Kidney epithelial cell (primary cell): ENCODE measurements at regions not wholly inside any gene's neighbourhood (a gene's known extent, or its start where the extent isn't known, plus 50 kb on each side); places are given as distances from the start of the nearest gene placed in this dataset.

Source experiments
- DNase-seq: peaks from one replicate; pipeline ENCODE4 v3.0.0-alpha.2; 2010; ENCODE audit warnings: low read depth
- H3K27me3 ChIP-seq: 2 replicates; pipeline ENCODE4 v1.6.0; 2011; ENCODE audit warnings: low read length; ENCODE audit not compliant: control insufficient read depth, insufficient read depth
- H3K36me3 ChIP-seq: 2 replicates; pipeline ENCODE4 v1.5.1; 2011; ENCODE audit warnings: low read length; ENCODE audit not compliant: control insufficient read depth, insufficient read depth
- H3K4me3 ChIP-seq: 2 replicates; pipeline ENCODE4 v1.5.1; 2011; ENCODE audit warnings: low read depth, mild to moderate bottlenecking, control low read depth, low read length
- TF ChIP-seq, protein P1 (sequence below): IDR thresholded peaks from 2 replicates; pipeline ENCODE4 v1.5.1; 2011; ENCODE audit warnings: mild to moderate bottlenecking, moderate library complexity, low read length, control low read depth, inconsistent platforms; ENCODE audit not compliant: insufficient read depth, poor library complexity, severe bottlenecking

DNA sequence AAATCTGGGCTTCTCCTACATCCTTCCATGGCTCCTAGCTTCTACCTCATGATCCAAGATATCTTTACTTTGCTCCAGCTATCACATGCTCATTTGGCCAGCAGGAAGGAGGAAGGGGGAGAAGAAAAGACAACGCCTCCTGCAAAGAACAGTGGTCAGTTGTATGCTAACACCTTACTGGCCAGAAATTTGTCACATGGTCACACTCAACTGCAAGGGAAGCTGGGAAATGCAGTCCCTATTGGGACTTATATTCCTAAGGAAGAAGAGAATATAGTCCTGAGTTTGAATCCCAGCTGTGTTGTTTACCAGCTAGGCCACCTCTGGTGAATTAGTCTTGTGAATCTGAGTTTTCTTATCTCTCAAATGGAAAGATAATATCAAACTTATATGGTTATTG, 272.0 kb downstream of the BLID start:
- H3K36me3 ChIP-seq, result no peaks in the 10 kb centered on the region
- DNase-seq, result no peak
- H3K27me3 ChIP-seq, result no peaks in the 10 kb centered on the region
- TF ChIP-seq, protein P1, sequence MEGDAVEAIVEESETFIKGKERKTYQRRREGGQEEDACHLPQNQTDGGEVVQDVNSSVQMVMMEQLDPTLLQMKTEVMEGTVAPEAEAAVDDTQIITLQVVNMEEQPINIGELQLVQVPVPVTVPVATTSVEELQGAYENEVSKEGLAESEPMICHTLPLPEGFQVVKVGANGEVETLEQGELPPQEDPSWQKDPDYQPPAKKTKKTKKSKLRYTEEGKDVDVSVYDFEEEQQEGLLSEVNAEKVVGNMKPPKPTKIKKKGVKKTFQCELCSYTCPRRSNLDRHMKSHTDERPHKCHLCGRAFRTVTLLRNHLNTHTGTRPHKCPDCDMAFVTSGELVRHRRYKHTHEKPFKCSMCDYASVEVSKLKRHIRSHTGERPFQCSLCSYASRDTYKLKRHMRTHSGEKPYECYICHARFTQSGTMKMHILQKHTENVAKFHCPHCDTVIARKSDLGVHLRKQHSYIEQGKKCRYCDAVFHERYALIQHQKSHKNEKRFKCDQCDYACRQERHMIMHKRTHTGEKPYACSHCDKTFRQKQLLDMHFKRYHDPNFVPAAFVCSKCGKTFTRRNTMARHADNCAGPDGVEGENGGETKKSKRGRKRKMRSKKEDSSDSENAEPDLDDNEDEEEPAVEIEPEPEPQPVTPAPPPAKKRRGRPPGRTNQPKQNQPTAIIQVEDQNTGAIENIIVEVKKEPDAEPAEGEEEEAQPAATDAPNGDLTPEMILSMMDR, result no peak
- H3K4me3 ChIP-seq, result no peak overlapping the region

DNA sequence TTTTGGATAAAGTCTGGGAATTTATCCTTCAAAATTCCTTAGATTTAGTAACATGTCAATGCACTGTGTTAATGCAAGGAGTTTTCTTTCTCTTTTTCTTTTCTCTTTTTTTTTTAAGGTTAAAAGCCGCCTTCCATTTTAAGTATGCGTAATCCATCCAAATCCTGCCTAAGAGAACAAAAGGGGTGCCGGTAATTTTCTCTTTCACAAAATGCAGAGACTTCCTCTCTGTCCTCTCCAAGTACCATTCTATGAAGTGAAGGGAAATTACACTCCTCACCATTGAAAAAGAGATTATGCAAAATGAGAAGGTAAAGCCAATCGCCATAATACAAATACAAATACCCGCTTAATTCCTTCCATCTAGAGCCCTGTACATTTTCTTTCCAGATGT, 273.8 kb downstream of the BLID start:
- no peak overlapping the region for H3K4me3 ChIP-seq
- TF ChIP-seq, protein P1, result no peak
- DNase-seq, result no peak
- H3K36me3 ChIP-seq, result no peaks in the 10 kb centered on the region
- no peaks in the 10 kb centered on the region for H3K27me3 ChIP-seq

DNA sequence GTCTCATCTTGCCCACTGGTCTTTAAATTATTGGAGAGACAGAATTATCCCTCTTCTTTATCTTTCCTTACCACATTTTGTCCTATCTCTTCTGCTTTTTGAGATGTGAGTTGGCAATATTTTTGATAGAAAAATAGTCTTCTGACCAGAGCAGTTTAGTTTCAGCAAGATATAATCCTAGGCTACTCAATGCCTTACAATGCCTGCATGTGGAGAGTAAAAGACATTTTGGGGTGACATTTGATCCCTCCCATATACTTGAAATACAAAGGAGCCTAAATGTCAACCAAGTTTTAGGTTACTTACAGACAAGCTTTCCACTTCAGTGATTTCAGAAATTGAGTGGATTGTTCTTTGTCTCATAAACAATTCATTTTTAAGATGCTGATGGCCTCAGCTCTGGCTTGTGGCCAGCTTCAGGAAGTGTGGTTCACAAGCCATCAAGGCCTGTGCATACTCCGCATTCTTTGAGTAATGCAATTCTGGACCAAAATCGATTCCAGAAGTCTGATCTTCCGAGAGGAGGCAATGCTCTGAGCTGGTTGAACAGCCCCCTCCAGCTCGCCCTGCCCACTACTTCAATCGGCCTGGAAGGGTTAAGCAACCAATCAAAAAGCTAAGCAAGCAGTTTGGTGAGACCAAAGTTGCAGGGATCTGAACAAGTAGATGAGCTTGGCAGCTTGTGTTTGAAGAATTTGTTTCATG, 274.4 kb downstream of the BLID start:
- H3K4me3 ChIP-seq, result no peak overlapping the region
- TF ChIP-seq, protein P1, result no peak
- DNase-seq, result peak; percentile 2
- no peaks in the 10 kb centered on the region for H3K36me3 ChIP-seq
- H3K27me3 ChIP-seq, result no peaks in the 10 kb centered on the region

DNA sequence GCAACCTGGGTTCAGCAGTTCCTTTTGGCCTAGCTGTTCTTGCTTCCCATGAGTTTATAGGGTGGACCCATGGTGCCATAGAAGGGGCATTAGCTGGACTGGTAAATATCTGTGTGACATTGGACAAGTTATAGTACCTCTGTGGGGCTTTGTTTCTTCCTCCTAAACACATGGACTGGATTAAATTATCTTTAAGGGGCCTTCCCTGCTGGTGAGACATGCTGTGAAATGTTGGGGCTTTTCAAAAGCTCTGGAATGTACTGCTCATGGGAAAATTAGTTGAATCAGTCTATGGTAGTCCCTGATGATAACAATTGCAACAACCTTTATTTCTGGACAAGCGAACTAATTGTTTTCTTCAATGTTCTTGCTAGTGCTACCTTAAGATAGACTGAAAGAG, 276.2 kb downstream of the BLID start:
- H3K36me3 ChIP-seq, result no peaks in the 10 kb centered on the region
- H3K27me3 ChIP-seq, result no peaks in the 10 kb centered on the region
- DNase-seq, result no peak
- no peak overlapping the region for H3K4me3 ChIP-seq
- TF ChIP-seq, protein P1, result no peak

DNA sequence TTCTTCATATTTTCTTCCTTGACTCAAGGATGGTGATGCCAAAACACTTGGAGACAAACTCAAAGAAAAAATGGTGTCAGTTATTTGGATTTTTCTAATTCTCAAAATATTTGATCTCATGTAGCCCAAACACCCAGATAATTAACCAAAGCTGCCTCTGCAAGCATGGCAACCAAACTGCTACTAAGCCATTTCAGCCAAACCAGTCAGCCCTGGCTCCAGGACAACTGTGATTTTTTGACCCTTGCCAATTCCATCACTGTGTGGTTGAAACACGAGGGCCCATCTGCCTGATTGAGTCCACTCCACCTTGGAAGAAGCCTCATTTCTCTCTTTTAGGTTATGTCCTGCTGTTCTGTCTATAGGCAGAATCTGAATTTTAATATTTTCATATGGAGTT, 277.4 kb downstream of the BLID start:
- no peak for DNase-seq
- no peaks in the 10 kb centered on the region for H3K36me3 ChIP-seq
- no peak overlapping the region for H3K4me3 ChIP-seq
- no peaks in the 10 kb centered on the region for H3K27me3 ChIP-seq
- TF ChIP-seq, protein P1, result no peak

DNA sequence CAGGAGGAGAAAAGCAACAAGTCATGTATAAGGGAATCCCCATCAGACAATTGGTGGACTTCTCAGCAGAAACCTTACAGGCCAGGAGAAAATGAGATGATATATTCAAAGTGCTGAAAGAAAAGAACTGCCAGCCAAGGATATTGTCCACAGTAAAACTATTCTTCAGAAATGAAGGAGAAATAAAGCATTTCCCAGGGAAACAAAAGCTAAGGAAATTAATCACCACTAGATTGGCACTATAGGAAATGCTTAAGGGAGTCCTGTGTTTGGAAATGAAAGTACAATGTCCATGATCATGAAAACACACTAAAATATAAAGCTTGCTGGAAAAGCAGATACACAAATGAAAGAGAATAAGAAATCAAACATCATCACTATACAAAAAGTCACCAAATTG, 282.0 kb downstream of the BLID start:
- Histone ChIP-seq H3K27me3 (no peaks in the 10 kb centered on the region), H3K4me3 (no peak overlapping the region), H3K36me3 (no peaks in the 10 kb centered on the region)
- DNase-seq, result no peak
- TF ChIP-seq, protein P1, result no peak
